ENCODE measurements at regions not wholly inside any gene's neighbourhood (a gene's known extent, or its start where the extent isn't known, plus 50 kb on each side); places are given as distances from the start of the nearest gene placed in this dataset.

- TF ChIP-seq EGR1 (IDR thresholded peaks at IDR 0.05) (no peak), RAD21 (IDR thresholded peaks at IDR 0.05; ENCODE audit: low read depth) (no peak), TAF1 (IDR thresholded peaks at IDR 0.05; ENCODE audit: low read depth) (no peak), ZBTB7A (IDR thresholded peaks at IDR 0.05; ENCODE audit: low read depth) (no peak), TCF12 (IDR thresholded peaks at IDR 0.05; ENCODE audit: low read depth) (no peak), NFIC (IDR thresholded peaks at IDR 0.05) (no peak), USF1 (IDR thresholded peaks at IDR 0.05) (no peak), TEAD4 (IDR thresholded peaks at IDR 0.05) (no peak), EP300 (IDR thresholded peaks at IDR 0.05; ENCODE audit: borderline replicate concordance) (no peak), REST (IDR thresholded peaks at IDR 0.05; ENCODE audit: low read depth) (no peak), CEBPB (IDR thresholded peaks at IDR 0.05) (no peak), CREB1 (IDR thresholded peaks at IDR 0.05; ENCODE audit: low read depth) (no peak), FOXM1 (IDR thresholded peaks at IDR 0.05; ENCODE audit: borderline replicate concordance, low read depth) (no peak), YY1 (IDR thresholded peaks at IDR 0.05; ENCODE audit: low read depth) (no peak)
- TF ChIP-seq, protein P1, sequence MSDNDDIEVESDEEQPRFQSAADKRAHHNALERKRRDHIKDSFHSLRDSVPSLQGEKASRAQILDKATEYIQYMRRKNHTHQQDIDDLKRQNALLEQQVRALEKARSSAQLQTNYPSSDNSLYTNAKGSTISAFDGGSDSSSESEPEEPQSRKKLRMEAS (IDR thresholded peaks at IDR 0.05), result no peak
Measured at GRCh38 chr16:59686405-59686804, 952.3 kb upstream of the GOT2 start.

GRCh38 chr16:59684911-59685310 is 950.8 kb upstream of the GOT2 start:
- TF ChIP-seq CREB1 (IDR thresholded peaks at IDR 0.05; ENCODE audit: low read depth) (no peak), EGR1 (IDR thresholded peaks at IDR 0.05) (no peak), USF1 (IDR thresholded peaks at IDR 0.05) (no peak), EP300 (IDR thresholded peaks at IDR 0.05; ENCODE audit: borderline replicate concordance) (no peak), NFIC (IDR thresholded peaks at IDR 0.05) (no peak), ZBTB7A (IDR thresholded peaks at IDR 0.05; ENCODE audit: low read depth) (no peak), YY1 (IDR thresholded peaks at IDR 0.05; ENCODE audit: low read depth) (no peak), TAF1 (IDR thresholded peaks at IDR 0.05; ENCODE audit: low read depth) (no peak)
- TF ChIP-seq, protein P1 (IDR thresholded peaks at IDR 0.05), result no peak

GRCh38 chr16:59683709-59684108 is 949.6 kb upstream of the GOT2 start:
- TF ChIP-seq RAD21 (IDR thresholded peaks at IDR 0.05; ENCODE audit: low read depth) (no peak), CREB1 (IDR thresholded peaks at IDR 0.05; ENCODE audit: low read depth) (no peak), USF1 (IDR thresholded peaks at IDR 0.05) (no peak), CEBPB (IDR thresholded peaks at IDR 0.05) (no peak), TAF1 (IDR thresholded peaks at IDR 0.05; ENCODE audit: low read depth) (no peak), ZBTB7A (IDR thresholded peaks at IDR 0.05; ENCODE audit: low read depth) (no peak), FOXM1 (IDR thresholded peaks at IDR 0.05; ENCODE audit: borderline replicate concordance, low read depth) (no peak), REST (IDR thresholded peaks at IDR 0.05; ENCODE audit: low read depth) (no peak), YY1 (IDR thresholded peaks at IDR 0.05; ENCODE audit: low read depth) (no peak), EGR1 (IDR thresholded peaks at IDR 0.05) (no peak), TEAD4 (IDR thresholded peaks at IDR 0.05) (no peak), NFIC (IDR thresholded peaks at IDR 0.05) (no peak), TCF12 (IDR thresholded peaks at IDR 0.05; ENCODE audit: low read depth) (no peak), EP300 (IDR thresholded peaks at IDR 0.05; ENCODE audit: borderline replicate concordance) (no peak)
- TF ChIP-seq, protein P1 (IDR thresholded peaks at IDR 0.05), result no peak

GRCh38 chr16:59665618-59666220 is 931.6 kb upstream of the GOT2 start:
- TF ChIP-seq CREB1 (IDR thresholded peaks at IDR 0.05; ENCODE audit: low read depth) (no peak), TCF12 (IDR thresholded peaks at IDR 0.05; ENCODE audit: low read depth) (no peak), REST (IDR thresholded peaks at IDR 0.05; ENCODE audit: low read depth) (no peak), FOXM1 (IDR thresholded peaks at IDR 0.05; ENCODE audit: borderline replicate concordance, low read depth) (no peak), EP300 (IDR thresholded peaks at IDR 0.05; ENCODE audit: borderline replicate concordance) (no peak), RAD21 (IDR thresholded peaks at IDR 0.05; ENCODE audit: low read depth) (no peak), TAF1 (IDR thresholded peaks at IDR 0.05; ENCODE audit: low read depth) (no peak), EGR1 (IDR thresholded peaks at IDR 0.05) (no peak), CEBPB (IDR thresholded peaks at IDR 0.05) (no peak), USF1 (IDR thresholded peaks at IDR 0.05) (no peak), TEAD4 (IDR thresholded peaks at IDR 0.05) (no peak), ZBTB7A (IDR thresholded peaks at IDR 0.05; ENCODE audit: low read depth) (no peak), NFIC (IDR thresholded peaks at IDR 0.05) (no peak)
- TF ChIP-seq, protein P1 (IDR thresholded peaks at IDR 0.05), result no peak
